ENCODE measurements at regions not wholly inside any gene's neighbourhood (a gene's known extent, or its start where the extent isn't known, plus 50 kb on each side); places are given as distances from the start of the nearest gene placed in this dataset.
"Not testable (repeated sequence)": the region's sequence is repeated elsewhere in the genome, so short reads cannot be mapped to it uniquely, and the experiment has no call there.

DNA sequence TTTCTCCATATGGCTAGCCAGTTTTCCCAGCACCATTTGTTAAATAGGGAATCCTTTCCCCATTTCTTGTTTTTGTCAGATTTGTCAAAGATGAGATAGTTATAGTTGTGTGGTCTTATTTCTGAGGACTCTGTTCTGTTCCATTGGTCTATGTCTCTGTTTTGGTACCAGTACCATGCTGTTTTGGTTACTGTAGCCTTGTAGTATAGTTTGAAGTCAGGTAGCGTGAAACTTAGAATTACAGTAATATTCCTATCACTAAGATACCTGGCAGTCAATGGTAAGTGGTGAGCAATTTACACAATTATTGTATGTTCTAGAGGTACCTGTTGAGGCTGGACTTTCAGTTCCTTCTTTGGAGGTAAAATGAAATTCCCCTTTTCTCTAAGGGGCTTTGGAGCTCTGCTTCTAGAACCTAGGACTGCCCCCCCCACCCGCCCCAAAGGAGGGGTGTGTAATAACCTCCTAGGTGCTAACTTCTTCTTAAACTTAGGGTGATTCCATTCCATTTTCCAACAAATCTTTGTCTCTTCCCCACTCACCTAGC lies 187.9 kb upstream of the PUDP start:
- TF ChIP-seq, protein P1, sequence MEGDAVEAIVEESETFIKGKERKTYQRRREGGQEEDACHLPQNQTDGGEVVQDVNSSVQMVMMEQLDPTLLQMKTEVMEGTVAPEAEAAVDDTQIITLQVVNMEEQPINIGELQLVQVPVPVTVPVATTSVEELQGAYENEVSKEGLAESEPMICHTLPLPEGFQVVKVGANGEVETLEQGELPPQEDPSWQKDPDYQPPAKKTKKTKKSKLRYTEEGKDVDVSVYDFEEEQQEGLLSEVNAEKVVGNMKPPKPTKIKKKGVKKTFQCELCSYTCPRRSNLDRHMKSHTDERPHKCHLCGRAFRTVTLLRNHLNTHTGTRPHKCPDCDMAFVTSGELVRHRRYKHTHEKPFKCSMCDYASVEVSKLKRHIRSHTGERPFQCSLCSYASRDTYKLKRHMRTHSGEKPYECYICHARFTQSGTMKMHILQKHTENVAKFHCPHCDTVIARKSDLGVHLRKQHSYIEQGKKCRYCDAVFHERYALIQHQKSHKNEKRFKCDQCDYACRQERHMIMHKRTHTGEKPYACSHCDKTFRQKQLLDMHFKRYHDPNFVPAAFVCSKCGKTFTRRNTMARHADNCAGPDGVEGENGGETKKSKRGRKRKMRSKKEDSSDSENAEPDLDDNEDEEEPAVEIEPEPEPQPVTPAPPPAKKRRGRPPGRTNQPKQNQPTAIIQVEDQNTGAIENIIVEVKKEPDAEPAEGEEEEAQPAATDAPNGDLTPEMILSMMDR (IDR thresholded peaks at IDR 0.05; ENCODE audit: insufficient read depth, low read length, poor library complexity, severe bottlenecking): not testable (repeated sequence)
- TF ChIP-seq EZH2phosphoT487 (conservative IDR thresholded peaks at IDR 0.05; ENCODE audit: low read length): not testable (repeated sequence)

Data from SU-DHL-6 (cell line).